ENCODE measurements at regions not wholly inside any gene's neighbourhood (a gene's known extent, or its start where the extent isn't known, plus 50 kb on each side); places are given as distances from the start of the nearest gene placed in this dataset.

GRCh38 chr10:110379831-110380230 lies 75.1 kb upstream of the SMNDC1 start:
- Histone ChIP-seq H3K27me3 (ENCODE audit: control insufficient read depth, insufficient read depth, low read length) (no peaks in the 10 kb centered on the region), H3K4me3 (replicated peaks in 1 of 4; ENCODE audit: control extremely low read depth in 1 of 4, insufficient read depth in 1 of 4, low read depth in 3 of 4, low read length in 4 of 4) (no peak overlapping the region), H3K36me3 (ENCODE audit: control insufficient read depth, insufficient read depth, low read length) (no peaks in the 10 kb centered on the region), H3K27ac (ENCODE audit: insufficient read depth, low read length) (no peak overlapping the region), H4K20me1 (ENCODE audit: control insufficient read depth, extremely low read depth, insufficient read depth, low read length) (no peaks in the 10 kb centered on the region), H3K9me3 (ENCODE audit: control insufficient read depth, insufficient read depth, low read depth, low read length) (no peaks in the 10 kb centered on the region), H3K4me2 (ENCODE audit: extremely low read depth, insufficient read depth, low read length) (no peak overlapping the region), H3K9ac (ENCODE audit: insufficient read depth, low read length) (no peak overlapping the region), H3K4me1 (ENCODE audit: control insufficient read depth, extremely low read depth, insufficient read depth, low read length) (peaks cover 4% of the 10 kb centered on the region), H2AFZ (ENCODE audit: low read length) (no peak overlapping the region), H3K79me2 (ENCODE audit: control insufficient read depth, insufficient read depth, low read length) (no peaks in the 10 kb centered on the region)
- TF ChIP-seq, protein P1, sequence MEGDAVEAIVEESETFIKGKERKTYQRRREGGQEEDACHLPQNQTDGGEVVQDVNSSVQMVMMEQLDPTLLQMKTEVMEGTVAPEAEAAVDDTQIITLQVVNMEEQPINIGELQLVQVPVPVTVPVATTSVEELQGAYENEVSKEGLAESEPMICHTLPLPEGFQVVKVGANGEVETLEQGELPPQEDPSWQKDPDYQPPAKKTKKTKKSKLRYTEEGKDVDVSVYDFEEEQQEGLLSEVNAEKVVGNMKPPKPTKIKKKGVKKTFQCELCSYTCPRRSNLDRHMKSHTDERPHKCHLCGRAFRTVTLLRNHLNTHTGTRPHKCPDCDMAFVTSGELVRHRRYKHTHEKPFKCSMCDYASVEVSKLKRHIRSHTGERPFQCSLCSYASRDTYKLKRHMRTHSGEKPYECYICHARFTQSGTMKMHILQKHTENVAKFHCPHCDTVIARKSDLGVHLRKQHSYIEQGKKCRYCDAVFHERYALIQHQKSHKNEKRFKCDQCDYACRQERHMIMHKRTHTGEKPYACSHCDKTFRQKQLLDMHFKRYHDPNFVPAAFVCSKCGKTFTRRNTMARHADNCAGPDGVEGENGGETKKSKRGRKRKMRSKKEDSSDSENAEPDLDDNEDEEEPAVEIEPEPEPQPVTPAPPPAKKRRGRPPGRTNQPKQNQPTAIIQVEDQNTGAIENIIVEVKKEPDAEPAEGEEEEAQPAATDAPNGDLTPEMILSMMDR (conservative IDR thresholded peaks at IDR 0.05 in 1 of 2, IDR thresholded peaks at IDR 0.05 in 1 of 2; ENCODE audit: low read depth in 1 of 2, low read length in 2 of 2), result no peak
- TF ChIP-seq EZH2 (IDR thresholded peaks at IDR 0.05; ENCODE audit: low read length, missing control alignments), result no peak
- no peak for DNase-seq (ENCODE audit: low read depth in 2 of 2)

DNA sequence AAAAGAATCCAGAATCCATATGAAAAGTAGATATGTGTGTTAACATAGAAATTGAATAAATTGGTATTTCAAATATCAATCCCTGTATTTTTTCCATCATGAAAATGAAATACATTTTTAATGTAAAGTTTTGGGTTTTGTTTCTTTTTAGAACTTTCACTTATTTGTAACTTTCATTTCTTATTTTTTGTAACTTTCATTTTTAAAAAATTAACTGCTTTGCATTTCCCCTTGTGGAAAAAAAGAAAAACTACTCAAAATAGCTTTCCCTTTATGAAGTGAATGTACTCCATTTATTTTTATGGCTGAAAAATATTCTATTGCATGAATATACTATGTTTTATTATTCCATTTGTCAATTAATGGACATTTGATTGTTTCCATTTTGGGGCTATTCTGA lies 75.6 kb upstream of the SMNDC1 start:
- no peak for DNase-seq (ENCODE audit: low read depth in 2 of 2)
- Histone ChIP-seq H2AFZ (ENCODE audit: low read length) (no peak overlapping the region), H3K27ac (ENCODE audit: insufficient read depth, low read length) (no peak overlapping the region), H3K4me3 (replicated peaks in 1 of 4; ENCODE audit: control extremely low read depth in 1 of 4, insufficient read depth in 1 of 4, low read depth in 3 of 4, low read length in 4 of 4) (no peak overlapping the region), H3K4me1 (ENCODE audit: control insufficient read depth, extremely low read depth, insufficient read depth, low read length) (peaks cover 4% of the 10 kb centered on the region), H3K27me3 (ENCODE audit: control insufficient read depth, insufficient read depth, low read length) (no peaks in the 10 kb centered on the region), H3K9ac (ENCODE audit: insufficient read depth, low read length) (no peak overlapping the region), H3K9me3 (ENCODE audit: control insufficient read depth, insufficient read depth, low read depth, low read length) (no peaks in the 10 kb centered on the region), H3K36me3 (ENCODE audit: control insufficient read depth, insufficient read depth, low read length) (no peaks in the 10 kb centered on the region), H4K20me1 (ENCODE audit: control insufficient read depth, extremely low read depth, insufficient read depth, low read length) (no peaks in the 10 kb centered on the region), H3K79me2 (ENCODE audit: control insufficient read depth, insufficient read depth, low read length) (no peaks in the 10 kb centered on the region), H3K4me2 (ENCODE audit: extremely low read depth, insufficient read depth, low read length) (no peak overlapping the region)
- TF ChIP-seq EZH2 (IDR thresholded peaks at IDR 0.05; ENCODE audit: low read length, missing control alignments), result no peak
- TF ChIP-seq, protein P1 (conservative IDR thresholded peaks at IDR 0.05 in 1 of 2, IDR thresholded peaks at IDR 0.05 in 1 of 2; ENCODE audit: low read depth in 1 of 2, low read length in 2 of 2), result no peak

- no peaks in the 10 kb centered on the region for H4K20me1 ChIP-seq (ENCODE audit: control insufficient read depth, extremely low read depth, insufficient read depth, low read length)
- H3K4me1 ChIP-seq (ENCODE audit: control insufficient read depth, extremely low read depth, insufficient read depth, low read length), result no peaks in the 10 kb centered on the region
- H3K79me2 ChIP-seq (ENCODE audit: control insufficient read depth, insufficient read depth, low read length), result no peaks in the 10 kb centered on the region
- H3K9me3 ChIP-seq (ENCODE audit: control insufficient read depth, insufficient read depth, low read depth, low read length), result no peaks in the 10 kb centered on the region
- H3K36me3 ChIP-seq (ENCODE audit: control insufficient read depth, insufficient read depth, low read length), result no peaks in the 10 kb centered on the region
- no peaks in the 10 kb centered on the region for H3K27me3 ChIP-seq (ENCODE audit: control insufficient read depth, insufficient read depth, low read length)
- TF ChIP-seq, protein P1 (conservative IDR thresholded peaks at IDR 0.05 in 1 of 2, IDR thresholded peaks at IDR 0.05 in 1 of 2; ENCODE audit: low read depth in 1 of 2, low read length in 2 of 2), result no peak
- no peak for TF ChIP-seq EZH2 (IDR thresholded peaks at IDR 0.05; ENCODE audit: low read length, missing control alignments)
- DNase-seq (ENCODE audit: low read depth in 2 of 2), result no peak
- no peak overlapping the region for H3K4me2 ChIP-seq (ENCODE audit: extremely low read depth, insufficient read depth, low read length)
- no peak overlapping the region for H3K9ac ChIP-seq (ENCODE audit: insufficient read depth, low read length)
- H2AFZ ChIP-seq (ENCODE audit: low read length), result no peak overlapping the region
- no peak overlapping the region for H3K4me3 ChIP-seq (replicated peaks in 1 of 4; ENCODE audit: control extremely low read depth in 1 of 4, insufficient read depth in 1 of 4, low read depth in 3 of 4, low read length in 4 of 4)
- H3K27ac ChIP-seq (ENCODE audit: insufficient read depth, low read length), result no peak overlapping the region
These were observed 78.0 kb upstream of the SMNDC1 start for GRCh38 chr10:110382695-110383094.

Data from fibroblast of lung (primary cell).